OCI-LY1 (cell line): ENCODE measurements at regions not wholly inside any gene's neighbourhood (a gene's known extent, or its start where the extent isn't known, plus 50 kb on each side); places are given as distances from the start of the nearest gene placed in this dataset.
"Not testable (repeated sequence)": the region's sequence is repeated elsewhere in the genome, so short reads cannot be mapped to it uniquely, and the experiment has no call there.

Experiments
- CTCF ChIP-seq: fragments of 200-600 bp; sonication (generic), shearing (Covaris generic); IDR thresholded peaks from 2 replicates; pipeline ENCODE4 v1.5.1; 2017; ENCODE audit warnings: mild to moderate bottlenecking, antibody characterized with exemption, low read length, moderate library complexity, mixed read lengths
- EZH2 ChIP-seq: fragments of 200-600 bp; sonication (generic), shearing (Covaris generic); IDR thresholded peaks from 2 replicates; pipeline ENCODE4 v1.8.0; 2017; ENCODE audit warnings: borderline replicate concordance, mixed run types, mild to moderate bottlenecking, antibody characterized with exemption, low read length, moderate library complexity, mixed read lengths

- TF ChIP-seq EZH2, CTCF: not testable (repeated sequence)
Measured at GRCh38 chr1:223913715-223914114, 68.0 kb upstream of the TP53BP2 start.
